HepG2 (cell line): ENCODE measurements at regions not wholly inside any gene's neighbourhood (a gene's known extent, or its start where the extent isn't known, plus 50 kb on each side); places are given as distances from the start of the nearest gene placed in this dataset.
"Not testable (repeated sequence)": the region's sequence is repeated elsewhere in the genome, so short reads cannot be mapped to it uniquely, and the experiment has no call there.

ENCODE experiments used
- ATAC-seq: fragments of 200-7000 bp; cut with Tn5 transposase; 3 replicates; pipeline ENCODE4 v1.9.1; 2020; ENCODE audit warnings: mild to moderate bottlenecking, moderate library complexity
- BruUV-seq: library from RNA; stranded (reverse); fragments of 400-500 nt; replicated peaks from 2 replicates; lab custom pipeline; 2021; lab: Mats Ljungman, UMichigan
- CTCF ChIA-PET: fragments of 300-600 bp; formaldehyde crosslinking; extraction: SDS; loops from one replicate; lab custom pipeline; 2021; ENCODE audit warnings: low total read pairs, inconsistent platforms, low intra/inter-chr PET ratio; lab: Yijun Ruan, JAX
- POLR2A ChIA-PET: fragments of 350-600 bp; sonication (Branson Sonifier 250); formaldehyde crosslinking; loops from one replicate; lab custom pipeline; 2020; ENCODE audit warnings: antibody characterized with exemption, inconsistent platforms; lab: Yijun Ruan, JAX
- DNase-seq: peaks from one replicate; pipeline ENCODE4 v3.0.0-alpha.2; 2015; ENCODE audit warnings: low spot score
- FAIRE-seq: peaks from 3 replicates; lab custom pipeline; 2011; peaks lifted over from hg19 to GRCh38; lab: Jason Lieb, UNC
- H2AFZ ChIP-seq: one replicate; pipeline ENCODE4 v1.6.1; 2011; ENCODE audit warnings: low read length, inconsistent platforms
- H3K27ac ChIP-seq: fragments of 300-600 bp; 3 replicates; pipeline ENCODE4 v1.8.0; 2011; ENCODE audit warnings: mixed run types, mild to moderate bottlenecking, mixed read lengths, low read length, inconsistent platforms; ENCODE audit not compliant: insufficient read depth; ENCODE audit errors: extremely low read length
- H3K27me3 ChIP-seq, 2 experiments: fragments of 200-600 bp in 1 of 2; 2 replicates in 1 of 2; 3 replicates in 1 of 2; pipeline versions ENCODE4 v1.6.0 to v1.8.0; 2011; ENCODE audit warnings: low read length in 2 of 2, mild to moderate bottlenecking in 2 of 2, moderate library complexity in 2 of 2, inconsistent platforms in 1 of 2; ENCODE audit not compliant: insufficient read depth in 2 of 2, control insufficient read depth in 1 of 2
- H3K36me3 ChIP-seq, 2 experiments: fragments of 200-600 bp in 1 of 2; replicated peaks in 1 of 2; 2 replicates in 1 of 2; 3 replicates in 1 of 2; pipeline versions ENCODE4 v1.5.1 to v1.8.0; 2011; ENCODE audit warnings: low read length in 2 of 2, inconsistent platforms in 1 of 2; ENCODE audit not compliant: insufficient read depth in 2 of 2, control insufficient read depth in 1 of 2
- H3K4me1 ChIP-seq: 2 replicates; pipeline ENCODE4 v1.5.1; 2012; ENCODE audit warnings: low read length, inconsistent platforms; ENCODE audit not compliant: insufficient read depth
- H3K4me2 ChIP-seq: 2 replicates; pipeline ENCODE4 v1.6.0; 2011; ENCODE audit warnings: low read depth, low read length, inconsistent platforms
- H3K4me3 ChIP-seq, 3 experiments: fragments of 200-600 bp in 1 of 3; sonication (generic), shearing (Covaris generic) in 1 of 3; replicated peaks in 1 of 3; 2 replicates each; pipeline ENCODE4 v1.5.1; 2011 to 2016; ENCODE audit warnings: low read length in 3 of 3, inconsistent platforms in 2 of 3, low read depth in 2 of 3, mild to moderate bottlenecking in 2 of 3, control low read depth in 1 of 3, mixed read lengths in 1 of 3; ENCODE audit not compliant: insufficient read depth in 1 of 3
- H3K79me2 ChIP-seq: one replicate; pipeline ENCODE4 v1.6.1; 2011; ENCODE audit warnings: low read length, inconsistent platforms; ENCODE audit not compliant: insufficient read depth
- H3K9ac ChIP-seq: 2 replicates; pipeline ENCODE4 v1.6.0; 2011; ENCODE audit warnings: mild to moderate bottlenecking, low read depth, low read length, inconsistent platforms; ENCODE audit not compliant: insufficient read depth
- H3K9me3 ChIP-seq: 2 replicates; pipeline ENCODE4 v1.5.1; 2012; ENCODE audit warnings: mild to moderate bottlenecking, low read length
- H4K20me1 ChIP-seq: 2 replicates; pipeline ENCODE4 v1.6.0; 2011; ENCODE audit warnings: inconsistent platforms, mild to moderate bottlenecking, low read length, moderate library complexity; ENCODE audit not compliant: insufficient read depth
- WGBS: methylation state at CpG from one replicate; pipeline ENCODE4 v1.1.6; 2017; ENCODE audit warnings: low lambda C conversion rate; 5-methylcytosine and 5-hydroxymethylcytosine counted together
- in situ Hi-C: cut with HindIII; loops from 2 replicates; pipeline ENCODE4 v1.10.0; 2017; ENCODE audit warnings: low pct_unique_long_range_greater_than_20kb; ENCODE audit not compliant: extremely low pct_ligation_motif_present
- intact Hi-C: fragments of 100-400 bp; cut with micrococcal nuclease; formaldehyde crosslinking; loops from one replicate; pipeline ENCODE4 v1.10.0; 2022; ENCODE audit not compliant: unreplicated experiment

GRCh38 chr13:109268492-109268891, 517.9 kb downstream of the IRS2 start:
- DNase-seq, H4K20me1 ChIP-seq, POLR2A ChIA-PET, H3K36me3 ChIP-seq, H3K4me1 ChIP-seq, H3K4me2 ChIP-seq, FAIRE-seq, H3K79me2 ChIP-seq, H3K27me3 ChIP-seq, H2AFZ ChIP-seq, H3K9ac ChIP-seq, H3K27ac ChIP-seq, H3K9me3 ChIP-seq, intact Hi-C loops, in situ Hi-C loops, ATAC-seq, H3K4me3 ChIP-seq, BruUV-seq, CTCF ChIA-PET: not testable (repeated sequence)
- 35% methylated on average over 3 of the region's 3 CpGs for WGBS

- H3K36me3 ChIP-seq, intact Hi-C loops, BruUV-seq, ATAC-seq, H3K4me1 ChIP-seq, H3K9me3 ChIP-seq, DNase-seq, FAIRE-seq, H3K4me3 ChIP-seq, H3K27me3 ChIP-seq, CTCF ChIA-PET, H3K79me2 ChIP-seq, H4K20me1 ChIP-seq, H3K27ac ChIP-seq, in situ Hi-C loops, POLR2A ChIA-PET, H3K9ac ChIP-seq, H3K4me2 ChIP-seq, H2AFZ ChIP-seq: not testable (repeated sequence)
- 17% methylated on average over 1 of the region's 4 CpGs for WGBS
These were observed 519.0 kb downstream of the IRS2 start for GRCh38 chr13:109267400-109267799.

- in situ Hi-C loops, CTCF ChIA-PET, H4K20me1 ChIP-seq, ATAC-seq, BruUV-seq, intact Hi-C loops, H3K36me3 ChIP-seq, H3K4me3 ChIP-seq, H3K9ac ChIP-seq, H3K4me1 ChIP-seq, H3K79me2 ChIP-seq, H3K27me3 ChIP-seq, FAIRE-seq, POLR2A ChIA-PET, H3K4me2 ChIP-seq, DNase-seq, H3K27ac ChIP-seq, H2AFZ ChIP-seq: not testable (repeated sequence)
- peaks cover 18% of the 10 kb centered on the region; the same call in 1 of the 2 replicates for H3K9me3 ChIP-seq
- WGBS = 16% methylated on average over 8 of the region's 8 CpGs
These were observed 521.0 kb downstream of the IRS2 start for GRCh38 chr13:109265438-109265742.

GRCh38 chr13:109264603-109265437, 521.6 kb downstream of the IRS2 start:
- 53% methylated on average over 13 of the region's 14 CpGs for WGBS
- DNase-seq, H2AFZ ChIP-seq, H3K9ac ChIP-seq, ATAC-seq, CTCF ChIA-PET, BruUV-seq, in situ Hi-C loops, H3K4me2 ChIP-seq, intact Hi-C loops, H3K4me3 ChIP-seq, H3K27me3 ChIP-seq, POLR2A ChIA-PET, H3K36me3 ChIP-seq, H4K20me1 ChIP-seq, H3K79me2 ChIP-seq, H3K4me1 ChIP-seq, H3K27ac ChIP-seq, FAIRE-seq: not testable (repeated sequence)
- peaks cover 24% of the 10 kb centered on the region; the same call in 1 of the 2 replicates for H3K9me3 ChIP-seq
